Caco-2 (cell line): ENCODE measurements at regions not wholly inside any gene's neighbourhood (a gene's known extent, or its start where the extent isn't known, plus 50 kb on each side); places are given as distances from the start of the nearest gene placed in this dataset.

Source experiments
- BruUV-seq: library from RNA; stranded (reverse); fragments of 400-500 nt; replicated peaks from 2 replicates; lab custom pipeline; 2021; lab: Mats Ljungman, UMichigan
- CTCF ChIA-PET: fragments of 300-600 bp; sonication (Branson Sonifier 250); formaldehyde crosslinking; loops from one replicate; lab custom pipeline; 2022; ENCODE audit warnings: antibody characterized with exemption; lab: Charles Lee
- POLR2A ChIA-PET: fragments of 300-600 bp; sonication (Branson Sonifier 250); formaldehyde crosslinking; loops from one replicate; lab custom pipeline; 2022; ENCODE audit warnings: antibody characterized with exemption; lab: Charles Lee
- DNase-seq, 2 experiments: peaks; one replicate each; pipeline versions ENCODE4 v3.0.0 to v3.0.0-alpha.2; 2020 to 2022
- H3K27me3 ChIP-seq: replicated peaks from 2 replicates; pipeline ENCODE4 v1.6.0; 2011; ENCODE audit warnings: low read length; ENCODE audit not compliant: control insufficient read depth, insufficient read depth
- H3K36me3 ChIP-seq: 2 replicates; pipeline ENCODE4 v1.5.1; 2011; ENCODE audit warnings: low read length; ENCODE audit not compliant: control insufficient read depth, insufficient read depth
- H3K4me1 ChIP-seq: fragments of 250-450 bp; sonication (Bioruptor Pico); 2 replicates; pipeline ENCODE4 v1.5.1; 2020; ENCODE audit warnings: mild to moderate bottlenecking
- H3K4me3 ChIP-seq: 2 replicates; pipeline ENCODE4 v1.5.1; 2011; ENCODE audit warnings: low read depth, mild to moderate bottlenecking, control low read depth, low read length
- H3K9me3 ChIP-seq: fragments of 250-450 bp; sonication (Bioruptor Pico); 2 replicates; pipeline ENCODE4 v1.5.1; 2020; ENCODE audit warnings: mild to moderate bottlenecking, moderate library complexity
- H3K27ac Mint-ChIP-seq: one replicate; pipeline ENCODE4 v1.8.0; 2022; ENCODE audit warnings: mixed read lengths; ENCODE audit not compliant: unreplicated experiment
- H3K27me3 Mint-ChIP-seq: one replicate; pipeline ENCODE4 v1.8.0; 2022; ENCODE audit warnings: mixed read lengths; ENCODE audit not compliant: insufficient read depth, unreplicated experiment
- H3K36me3 Mint-ChIP-seq: one replicate; pipeline ENCODE4 v1.8.0; 2022; ENCODE audit warnings: mild to moderate bottlenecking, mixed read lengths; ENCODE audit not compliant: insufficient read depth, unreplicated experiment
- H3K4me1 Mint-ChIP-seq: one replicate; pipeline ENCODE4 v1.8.0; 2022; ENCODE audit warnings: low read depth, mixed read lengths; ENCODE audit not compliant: unreplicated experiment
- H3K4me3 Mint-ChIP-seq: one replicate; pipeline ENCODE4 v1.8.0; 2022; ENCODE audit warnings: mild to moderate bottlenecking, moderate library complexity, mixed read lengths; ENCODE audit not compliant: unreplicated experiment
- H3K9me3 Mint-ChIP-seq: one replicate; pipeline ENCODE4 v1.8.0; 2022; ENCODE audit warnings: mixed read lengths; ENCODE audit not compliant: unreplicated experiment
- CTCF ChIP-seq, 2 experiments: fragments of 200-600 bp in 1 of 2; IDR thresholded peaks; 1 replicate in 1 of 2; 2 replicates in 1 of 2; pipeline versions ENCODE4 v1.5.1 to v1.8.0; 2011 to 2022; ENCODE audit warnings: antibody characterized with exemption in 1 of 2, control low read depth in 1 of 2, inconsistent platforms in 1 of 2, low read depth in 1 of 2, low read length in 1 of 2, mild to moderate bottlenecking in 1 of 2, moderate library complexity in 1 of 2; ENCODE audit not compliant: insufficient read depth in 1 of 2, severe bottlenecking in 1 of 2, unreplicated experiment in 1 of 2
- intact Hi-C: fragments of 100-400 bp; cut with micrococcal nuclease; formaldehyde crosslinking; loops from one replicate; pipeline ENCODE4 v1.10.0; 2022; ENCODE audit not compliant: unreplicated experiment

- POLR2A ChIA-PET: no interaction called here
- CTCF ChIA-PET: no interaction called here
- no peaks in the 10 kb centered on the region for H3K4me1 ChIP-seq
- H3K4me3 ChIP-seq: no peak overlapping the region
- Mint-ChIP-seq H3K4me1 (no peaks in the 10 kb centered on the region), H3K36me3 (no peaks in the 10 kb centered on the region), H3K27me3 (no peaks in the 10 kb centered on the region), H3K4me3 (no peak overlapping the region), H3K9me3 (no peaks in the 10 kb centered on the region), H3K27ac (peak overlapping the region; percentile 4)
- no peaks in the 10 kb centered on the region for H3K36me3 ChIP-seq
- no peak for TF ChIP-seq CTCF (IDR thresholded peaks at IDR 0.05; ENCODE audit: insufficient read depth in 1 of 2, low read depth in 1 of 2, low read length in 1 of 2, severe bottlenecking in 1 of 2, unreplicated experiment in 1 of 2)
- H3K9me3 ChIP-seq: no peaks in the 10 kb centered on the region
- no peak for DNase-seq
- no TSS peak for BruUV-seq
- H3K27me3 ChIP-seq: no peaks in the 10 kb centered on the region
- intact Hi-C loops: no loop called here
These were observed 231.3 kb upstream of the CD180 start for GRCh38 chr5:67427850-67428298.

- CTCF ChIA-PET: no interaction called here
- Mint-ChIP-seq H3K4me1 (no peaks in the 10 kb centered on the region), H3K36me3 (no peaks in the 10 kb centered on the region), H3K27me3 (no peaks in the 10 kb centered on the region), H3K4me3 (no peak overlapping the region), H3K27ac (peak overlapping the region; percentile 4), H3K9me3 (no peaks in the 10 kb centered on the region)
- Histone ChIP-seq H3K4me3 (no peak overlapping the region), H3K4me1 (no peaks in the 10 kb centered on the region), H3K27me3 (no peaks in the 10 kb centered on the region), H3K36me3 (no peaks in the 10 kb centered on the region), H3K9me3 (no peaks in the 10 kb centered on the region)
- no peak for TF ChIP-seq CTCF (IDR thresholded peaks at IDR 0.05; ENCODE audit: insufficient read depth in 1 of 2, low read depth in 1 of 2, low read length in 1 of 2, severe bottlenecking in 1 of 2, unreplicated experiment in 1 of 2)
- POLR2A ChIA-PET: no interaction called here
- no peak for DNase-seq
- BruUV-seq: no TSS peak
- intact Hi-C loops: no loop called here
These were observed 230.6 kb upstream of the CD180 start for GRCh38 chr5:67426961-67427849.

DNA sequence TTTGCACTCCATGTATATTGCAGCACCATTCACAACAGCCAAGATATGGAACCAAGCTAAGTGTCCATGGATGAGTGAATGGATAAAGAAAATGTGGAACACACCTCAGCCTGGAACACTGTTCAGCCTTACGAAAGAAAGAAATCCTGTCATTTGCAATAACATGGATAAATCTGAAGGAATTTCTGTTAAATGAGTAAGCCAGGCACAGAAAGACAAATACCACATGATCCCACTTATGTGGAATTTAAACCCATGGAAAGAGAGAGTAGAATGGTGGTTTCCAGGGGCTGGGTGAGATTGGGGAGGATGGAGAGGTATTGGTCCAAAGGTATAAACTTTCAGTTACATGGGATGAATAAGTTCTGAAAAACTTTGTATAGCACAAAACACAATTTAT is 228.9 kb upstream of the CD180 start:
- Histone ChIP-seq H3K4me3 (no peak overlapping the region), H3K36me3 (no peaks in the 10 kb centered on the region), H3K9me3 (no peaks in the 10 kb centered on the region), H3K27me3 (no peaks in the 10 kb centered on the region), H3K4me1 (no peaks in the 10 kb centered on the region)
- BruUV-seq: no TSS peak
- no peak for TF ChIP-seq CTCF (IDR thresholded peaks at IDR 0.05; ENCODE audit: insufficient read depth in 1 of 2, low read depth in 1 of 2, low read length in 1 of 2, severe bottlenecking in 1 of 2, unreplicated experiment in 1 of 2)
- H3K4me1 Mint-ChIP-seq: no peaks in the 10 kb centered on the region
- no peak overlapping the region for H3K4me3 Mint-ChIP-seq
- no peak for DNase-seq
- no peak overlapping the region for H3K27ac Mint-ChIP-seq
- no peaks in the 10 kb centered on the region for H3K9me3 Mint-ChIP-seq
- ChIA-PET CTCF (no interaction called here), POLR2A (no interaction called here)
- H3K36me3 Mint-ChIP-seq: no peaks in the 10 kb centered on the region
- intact Hi-C loops: no loop called here
- H3K27me3 Mint-ChIP-seq: no peaks in the 10 kb centered on the region
